Smooth muscle cell (in vitro differentiated cells): ENCODE measurements at regions not wholly inside any gene's neighbourhood (a gene's known extent, or its start where the extent isn't known, plus 50 kb on each side); places are given as distances from the start of the nearest gene placed in this dataset. TPM values are rescaled to one million over a fixed set of nuclear protein-coding genes. Genes with fewer than 3 reads are reported as not detected.

Experiments
- small RNA-seq: library from RNA; depleted of rRNA; stranded (forward); fragments of <200 nt; gene quantifications from one replicate; pipeline ENCODE3, GENCODE V24; 2014

Small RNA genes lying in the stretch of these regions (small RNA-seq; reads per million reads assigned to genes)
- not detected for gene RF00019
